Midbrain (tissue), 1 donor: ENCODE measurements at regions not wholly inside any gene's neighbourhood (a gene's known extent, or its start where the extent isn't known, plus 50 kb on each side); places are given as distances from the start of the nearest gene placed in this dataset.

ENCODE experiments used
- DNase-seq: peaks from one replicate; lab custom pipeline; 2025; lab: John Stamatoyannopoulos, UW

DNA sequence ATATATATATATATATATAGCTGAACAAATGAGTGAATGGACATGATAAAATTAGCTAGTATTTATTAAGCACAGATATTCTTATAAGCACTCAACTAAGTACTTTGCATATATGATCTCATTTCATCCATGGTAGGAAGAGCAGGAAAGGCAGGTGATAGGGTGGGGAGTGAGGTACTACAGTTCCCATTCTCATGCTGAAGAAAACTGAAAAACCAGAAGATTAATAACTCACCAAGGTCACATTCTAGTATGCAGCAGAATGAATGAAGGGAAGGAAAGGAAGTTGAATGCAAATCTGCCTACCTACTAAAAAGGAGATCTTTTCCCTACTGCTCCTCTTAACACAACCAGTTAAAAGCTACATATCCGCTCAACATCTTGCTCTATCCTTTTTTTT lies 298.1 kb upstream of the TMPO start:
- DNase-seq = no peak

DNA sequence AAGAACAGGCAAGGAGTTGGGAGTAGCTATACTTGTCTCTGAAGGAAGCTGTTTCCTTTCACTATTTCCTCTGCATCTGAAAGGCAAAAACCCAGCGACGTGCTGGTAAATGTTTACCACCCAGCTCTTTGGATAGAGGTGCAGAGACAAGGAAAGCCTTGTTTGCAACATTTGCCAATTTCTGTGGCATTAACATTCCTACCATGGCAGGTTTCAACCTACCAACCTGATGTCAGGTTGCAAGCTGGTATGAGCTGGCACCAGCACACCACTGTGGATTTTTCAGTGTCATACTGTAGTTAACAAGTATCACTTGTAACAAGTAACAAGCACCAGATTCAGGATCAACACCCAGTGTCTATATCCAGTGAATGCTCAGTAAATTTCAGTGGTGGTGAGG lies 294.8 kb upstream of the TMPO start:
- DNase-seq = no peak

DNA sequence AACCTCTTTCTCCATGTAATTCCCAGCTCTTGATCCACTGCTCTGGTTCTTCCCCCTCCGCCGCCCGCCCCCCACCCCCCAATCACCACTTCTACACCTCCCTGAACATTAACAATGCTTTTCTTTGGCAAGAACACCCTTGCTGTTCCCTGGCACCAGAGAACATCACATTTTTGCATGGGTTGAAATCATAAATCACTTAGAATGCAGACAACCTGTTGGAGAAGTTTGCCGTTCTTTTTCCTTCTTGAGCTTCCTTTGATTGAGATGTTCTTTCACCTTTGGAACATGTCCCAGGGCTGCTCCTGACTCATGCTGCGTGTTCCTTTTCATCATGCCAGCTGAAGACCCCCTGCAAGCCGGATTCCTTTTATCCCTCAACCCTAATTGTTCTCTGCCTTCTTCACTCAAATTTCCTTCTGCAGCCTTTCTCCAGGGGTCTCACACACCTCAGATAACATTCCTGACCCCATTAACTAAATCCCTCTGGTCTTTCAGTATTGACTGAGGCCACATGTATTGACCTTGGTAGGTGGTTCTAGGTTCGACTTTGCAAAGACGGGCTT lies 294.1 kb upstream of the TMPO start:
- DNase-seq = no peak

DNA sequence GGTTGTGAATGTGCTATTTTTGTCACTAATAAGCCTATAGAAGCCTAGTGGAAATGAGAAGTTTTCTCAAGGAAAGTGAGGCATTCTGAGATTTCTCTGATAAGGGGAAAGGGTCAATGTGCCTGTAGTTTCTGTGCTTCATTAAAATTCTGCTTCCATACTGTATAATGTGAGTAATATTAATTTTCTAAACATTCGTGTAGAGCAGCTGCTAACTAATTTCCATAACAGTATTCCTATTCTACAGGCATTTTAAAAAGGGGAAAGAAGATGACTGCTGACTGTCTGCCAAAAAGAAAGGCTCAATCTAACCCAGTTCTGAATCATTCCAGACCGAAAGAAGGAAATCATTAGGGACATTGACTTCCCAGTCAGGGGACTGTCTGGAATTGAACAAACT lies 293.3 kb upstream of the TMPO start:
- no peak for DNase-seq

DNA sequence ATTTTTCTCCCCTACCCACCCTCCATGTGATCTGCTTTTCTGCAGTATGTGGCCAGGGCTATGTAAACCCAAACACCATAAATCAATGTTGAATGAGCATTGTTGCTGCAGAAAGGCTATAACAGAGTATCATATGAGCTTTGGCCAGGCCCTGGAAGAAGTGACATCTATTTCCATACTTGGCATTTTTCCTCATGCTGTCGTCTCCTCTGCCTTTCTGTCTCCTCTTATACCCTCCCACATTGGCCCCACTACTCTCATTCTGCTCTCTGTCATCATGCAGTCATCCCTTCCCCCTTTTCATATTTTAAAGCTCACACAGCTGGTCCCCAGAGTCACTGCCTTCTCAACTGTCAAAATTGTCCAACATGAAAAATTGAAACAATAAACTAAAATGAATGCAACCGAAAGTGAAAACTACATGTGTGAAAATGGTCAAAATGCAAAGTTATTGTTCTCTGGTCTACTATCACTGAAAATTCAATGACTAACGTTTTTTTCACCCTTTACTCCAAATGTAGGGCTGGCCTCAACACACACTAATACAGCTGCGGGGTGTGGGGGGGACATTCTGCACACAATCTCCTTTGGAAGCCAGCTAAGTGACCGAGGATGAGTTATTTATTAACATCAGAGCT lies 290.7 kb upstream of the TMPO start:
- DNase-seq = no peak

DNA sequence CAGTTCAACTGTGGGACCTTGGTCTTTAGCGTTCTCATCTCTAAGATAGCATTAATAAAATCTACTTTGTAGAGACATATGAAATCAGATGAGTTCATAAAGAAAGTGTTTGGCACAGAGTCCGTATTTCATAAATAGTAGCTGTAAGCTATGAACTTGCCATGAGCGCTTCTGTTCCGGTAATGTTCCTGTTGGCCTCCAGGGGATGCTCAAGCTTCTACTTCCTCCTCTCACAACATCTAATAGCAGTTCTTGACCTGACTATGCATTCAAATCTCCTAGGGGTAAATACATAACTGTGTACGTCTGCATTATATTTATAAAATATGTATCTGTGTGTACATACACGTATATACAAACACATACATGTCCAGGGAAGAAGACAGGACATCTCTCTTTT lies 288.2 kb upstream of the TMPO start:
- no peak for DNase-seq

DNA sequence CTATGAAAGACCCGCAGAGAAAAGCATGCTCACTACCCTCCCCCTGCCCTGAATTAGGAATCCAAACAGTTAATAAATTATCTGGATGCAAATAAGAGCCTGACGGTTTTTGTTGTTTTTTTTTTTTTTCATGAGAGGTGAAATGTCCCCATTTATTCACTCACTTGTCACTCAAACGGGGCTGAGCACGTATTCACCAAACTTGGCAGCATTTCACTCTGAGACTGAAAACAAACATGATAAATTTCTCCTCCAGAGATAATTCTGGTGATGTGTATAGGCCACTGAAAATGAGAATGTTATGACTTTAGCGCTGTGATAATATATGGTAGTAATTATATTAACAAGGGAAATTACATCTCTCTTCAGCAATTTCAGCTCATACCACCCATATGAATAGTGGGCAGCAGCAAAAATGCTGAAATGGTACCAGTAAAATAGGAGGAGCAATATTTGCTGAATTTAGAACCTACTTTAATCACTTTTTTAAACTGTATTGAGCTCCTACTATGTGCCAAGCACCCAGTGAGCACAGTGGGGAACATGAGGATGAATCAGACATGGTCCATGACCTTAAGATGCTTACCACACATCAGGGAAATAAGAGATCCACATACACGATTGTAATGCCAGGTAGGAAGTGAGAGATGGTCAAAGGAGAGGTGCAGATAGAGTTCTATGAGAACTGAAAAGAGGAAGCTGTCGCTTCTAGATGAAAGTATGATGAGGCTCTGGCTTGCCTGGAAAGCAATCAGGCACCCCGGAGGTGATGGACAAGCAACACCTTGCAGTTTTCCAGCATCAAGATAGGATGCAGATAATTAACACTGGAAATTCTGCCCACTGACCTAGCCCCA lies 286.5 kb upstream of the TMPO start:
- no peak for DNase-seq

DNA sequence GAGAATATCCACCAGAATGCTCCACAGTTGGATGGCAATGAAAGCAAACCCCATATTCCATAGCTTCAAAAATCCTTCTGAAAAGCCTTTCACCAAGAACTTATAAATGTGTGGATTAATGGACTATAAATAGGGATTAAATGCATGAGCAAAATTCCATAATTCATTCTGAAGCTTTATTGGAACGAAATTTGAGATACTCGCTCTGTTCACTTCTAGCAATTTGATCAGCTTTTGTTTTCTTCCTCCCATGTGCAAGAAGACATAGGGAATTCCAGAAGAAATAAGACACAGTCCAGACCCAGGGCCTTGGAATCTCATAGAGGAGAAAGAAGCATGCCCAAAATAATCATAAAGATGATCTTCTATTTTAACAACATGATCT lies 285.9 kb upstream of the TMPO start:
- no peak for DNase-seq

DNA sequence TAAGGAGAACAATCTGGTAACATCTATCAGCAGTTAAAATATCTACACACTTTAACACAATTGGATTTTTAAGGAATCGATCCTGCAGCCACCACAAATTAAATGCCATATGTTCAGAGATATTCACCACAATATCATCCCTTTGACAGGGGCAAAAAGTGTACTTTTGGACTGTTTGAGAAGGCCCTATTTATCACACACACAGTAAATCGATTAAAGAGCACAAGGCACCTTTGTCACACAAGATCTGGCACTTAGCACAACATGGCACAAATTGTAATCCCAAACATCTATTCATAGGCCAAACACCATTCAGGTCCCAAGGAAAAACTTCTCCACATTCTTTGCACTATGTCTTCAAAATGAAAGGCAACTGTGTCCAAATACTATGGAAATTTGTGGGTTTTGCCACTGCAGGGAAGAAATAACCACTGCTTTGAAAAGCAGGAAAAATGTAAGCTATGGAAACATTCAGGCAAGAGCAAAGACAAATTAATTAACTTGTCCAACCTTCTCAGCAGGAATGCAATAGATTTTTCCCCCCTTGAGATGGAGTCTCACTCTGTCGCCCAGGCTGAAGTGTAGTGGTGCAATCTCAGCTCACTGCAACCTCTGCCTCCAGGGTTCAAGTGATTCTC lies 282.5 kb upstream of the TMPO start:
- DNase-seq = no peak

DNA sequence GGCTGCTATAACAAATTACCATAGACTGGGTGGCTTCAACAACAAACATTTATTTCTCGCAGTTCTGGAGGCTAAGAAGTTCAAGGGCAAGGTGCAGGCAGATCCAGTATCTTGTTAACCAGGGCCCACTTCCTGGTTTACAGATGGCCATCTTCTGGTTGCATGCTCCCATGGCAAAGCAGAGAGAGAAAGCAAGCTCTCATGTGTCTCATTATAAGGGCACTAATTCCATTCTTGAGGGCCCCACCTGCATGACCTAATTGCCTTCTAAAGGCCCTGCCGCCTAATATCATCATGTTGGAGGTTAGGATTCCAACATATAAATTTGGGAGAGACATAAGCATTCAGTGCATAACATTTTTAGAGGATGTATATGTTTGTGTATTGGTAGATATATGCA lies 280.1 kb upstream of the TMPO start:
- no peak for DNase-seq

DNA sequence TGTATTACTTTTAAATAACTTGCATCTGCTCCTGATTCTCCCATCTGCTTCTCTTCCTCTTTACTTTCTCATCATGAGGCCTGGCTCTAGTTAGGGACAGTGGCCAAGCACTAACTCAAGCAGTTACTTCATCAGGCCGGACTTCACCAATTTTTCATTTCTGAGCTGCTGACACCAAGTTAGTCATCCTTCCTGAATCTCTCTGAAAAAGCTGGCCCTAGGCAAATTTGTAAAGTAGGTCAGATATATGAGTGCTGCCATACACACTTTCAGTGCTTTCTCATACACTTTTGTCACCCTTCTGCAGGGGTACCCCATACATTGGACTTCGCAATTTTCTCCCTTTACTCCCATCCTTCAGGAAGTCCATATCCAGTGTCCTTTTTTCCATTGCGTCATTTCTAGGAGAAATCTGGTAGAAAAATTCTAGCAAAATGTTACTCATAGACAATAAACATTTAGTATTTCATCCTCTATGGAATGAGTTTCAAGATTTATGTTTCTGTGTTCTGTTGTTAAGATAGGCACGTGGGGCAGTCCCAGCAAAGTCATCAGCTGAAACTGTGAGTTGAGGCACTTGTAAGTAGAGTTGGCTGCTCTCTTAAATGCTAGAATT lies 276.8 kb upstream of the TMPO start:
- no peak for DNase-seq

DNA sequence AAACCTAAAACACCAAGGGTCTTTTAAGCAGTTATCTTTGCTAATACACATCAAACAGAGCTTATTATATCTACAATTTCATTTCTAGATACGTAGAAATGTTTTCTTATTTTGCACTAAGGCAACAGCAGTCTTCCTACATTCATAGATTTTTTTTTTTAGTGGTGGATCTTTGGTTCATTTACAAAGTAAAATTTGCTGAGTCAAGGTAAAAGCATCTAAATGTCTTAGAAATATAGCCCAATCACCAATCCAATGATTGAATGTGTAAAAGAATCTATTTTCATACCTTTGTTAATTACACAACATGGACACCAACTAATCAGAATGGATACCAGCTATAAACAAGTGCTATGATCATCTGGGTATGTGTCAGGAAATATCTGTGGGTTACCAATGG lies 272.2 kb upstream of the TMPO start:
- DNase-seq = no peak

DNA sequence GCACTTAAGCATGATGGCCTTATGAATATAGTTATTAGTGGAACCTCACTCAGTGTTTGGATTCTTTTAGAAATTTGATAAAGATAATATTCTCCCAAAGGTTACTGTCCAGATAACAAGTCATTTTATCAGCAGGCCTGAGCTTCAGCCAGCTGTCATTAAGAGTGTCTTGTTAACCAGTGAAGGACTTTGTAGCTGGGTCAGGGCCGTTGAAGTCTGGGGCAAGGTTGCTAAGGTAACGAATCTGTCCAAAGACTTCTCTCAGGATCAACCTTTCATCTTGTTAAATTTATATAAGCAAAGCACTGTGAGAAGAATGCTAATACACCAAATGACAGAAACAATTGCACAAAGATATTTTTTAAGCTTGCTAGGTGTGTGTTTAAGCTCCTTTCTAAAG lies 271.3 kb upstream of the TMPO start:
- DNase-seq = no peak

DNA sequence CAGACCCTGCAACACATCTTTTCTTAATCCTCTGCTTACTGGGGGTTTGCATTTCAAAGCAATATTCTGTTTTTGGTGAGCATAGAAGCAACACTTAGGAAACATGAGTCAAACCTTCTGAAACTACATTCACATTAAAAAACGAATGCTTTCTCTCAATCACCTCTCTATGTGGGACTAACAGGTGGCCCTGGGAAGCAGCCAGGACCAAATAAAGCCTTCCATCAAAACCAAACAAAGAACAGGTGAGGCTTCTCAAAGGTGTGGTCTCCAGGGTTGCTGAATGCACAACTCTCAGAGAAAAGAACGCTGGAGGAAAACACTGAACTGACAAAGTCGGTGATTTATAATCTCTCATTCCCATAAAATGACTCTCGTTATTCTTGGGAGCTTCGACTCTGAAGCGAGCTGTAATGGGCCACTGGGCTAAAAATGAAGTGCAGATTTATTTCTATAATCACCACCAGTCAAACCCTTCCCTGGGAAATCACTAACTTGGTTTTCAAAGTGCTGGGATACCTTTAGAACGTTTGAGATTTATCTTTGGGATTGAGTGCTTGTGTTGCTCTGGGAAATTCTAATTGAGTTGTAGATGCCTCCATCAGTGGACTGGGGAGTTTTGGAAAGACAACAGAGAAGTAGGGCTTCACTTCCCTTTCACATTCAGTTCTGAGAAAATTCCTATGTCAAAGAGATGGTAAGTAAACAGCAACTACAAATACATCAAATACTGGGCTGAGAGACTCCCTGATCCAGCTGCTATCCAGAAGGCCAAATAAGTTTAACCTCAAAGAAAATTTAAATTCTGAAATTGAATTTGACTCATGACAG lies 262.0 kb upstream of the TMPO start:
- no peak for DNase-seq

DNA sequence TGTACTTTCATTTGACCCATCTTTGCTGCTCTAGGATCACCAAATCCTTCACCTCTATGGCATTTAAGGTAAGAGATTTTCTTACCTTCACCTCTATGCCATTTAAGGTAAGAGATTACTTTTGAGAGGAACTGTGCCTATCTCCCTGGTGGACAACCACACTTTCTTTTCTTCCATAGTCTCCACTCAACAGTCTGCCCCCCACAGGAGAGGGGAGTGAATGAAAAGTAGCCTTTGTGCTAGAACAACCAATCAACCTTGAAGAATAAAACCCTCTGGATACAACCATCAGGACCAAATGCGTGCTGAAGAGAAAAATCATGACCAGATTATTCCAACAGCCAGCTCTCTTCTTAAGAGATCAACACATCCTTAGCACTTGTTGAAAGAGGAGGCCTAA lies 258.6 kb upstream of the TMPO start:
- DNase-seq = no peak

DNA sequence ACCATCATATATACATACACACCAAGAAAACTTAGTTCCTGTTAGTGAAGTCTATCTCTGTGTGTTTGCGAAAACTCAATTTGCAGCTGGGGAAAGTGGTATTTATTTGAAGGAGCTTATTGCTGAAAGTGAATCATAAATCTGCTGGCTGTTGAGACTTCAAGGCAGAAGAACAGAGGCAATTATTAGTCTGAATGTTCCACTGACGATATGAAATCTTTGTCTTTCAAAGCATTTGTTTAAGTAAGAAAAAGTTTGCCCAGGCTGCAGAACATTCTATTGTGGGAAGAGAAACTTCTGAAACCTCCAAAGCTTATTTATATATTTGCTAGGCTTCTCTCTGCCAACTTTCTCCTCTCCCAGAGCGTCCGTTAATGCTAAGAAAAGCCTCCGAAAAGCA lies 255.7 kb upstream of the TMPO start:
- peak; percentile 7 for DNase-seq

DNA sequence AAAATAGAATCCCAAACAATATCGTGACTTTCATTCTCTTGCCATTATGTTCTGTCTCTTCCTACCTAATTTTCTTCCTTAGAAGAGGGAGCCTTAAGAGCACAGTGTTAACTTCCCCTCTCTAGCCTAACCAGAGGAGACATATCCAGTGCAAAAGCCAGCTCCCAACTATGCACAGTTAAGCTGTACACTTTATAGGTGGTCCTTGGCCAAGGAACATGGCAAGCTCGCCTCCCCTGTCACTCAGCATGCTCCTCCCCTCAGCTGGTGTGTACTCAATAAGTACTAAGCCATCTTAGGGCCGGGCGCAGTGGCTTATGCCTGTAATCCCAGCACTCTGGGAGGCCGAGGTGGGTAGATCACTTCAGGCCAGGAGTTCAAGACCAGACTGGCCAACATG lies 255.1 kb upstream of the TMPO start:
- DNase-seq = no peak

DNA sequence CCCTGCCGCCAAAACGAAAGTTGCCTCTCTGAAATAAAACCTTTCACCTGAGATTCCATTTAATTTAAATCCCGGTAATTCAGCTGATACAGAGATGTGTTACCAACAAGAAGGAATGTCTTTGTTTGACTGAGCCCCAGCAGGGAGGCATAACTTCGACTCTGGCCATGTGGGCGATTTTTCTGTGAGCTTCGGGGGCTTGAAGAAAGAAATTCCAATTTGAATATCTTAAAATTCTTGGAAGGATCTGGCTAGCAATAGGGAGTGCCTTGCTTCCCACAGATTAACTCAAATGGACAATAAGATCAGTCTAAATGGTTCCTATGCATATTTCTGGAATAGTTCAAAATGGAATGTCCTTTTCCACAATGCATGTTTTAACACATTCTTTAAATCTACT lies 252.5 kb upstream of the TMPO start:
- DNase-seq = no peak

DNA sequence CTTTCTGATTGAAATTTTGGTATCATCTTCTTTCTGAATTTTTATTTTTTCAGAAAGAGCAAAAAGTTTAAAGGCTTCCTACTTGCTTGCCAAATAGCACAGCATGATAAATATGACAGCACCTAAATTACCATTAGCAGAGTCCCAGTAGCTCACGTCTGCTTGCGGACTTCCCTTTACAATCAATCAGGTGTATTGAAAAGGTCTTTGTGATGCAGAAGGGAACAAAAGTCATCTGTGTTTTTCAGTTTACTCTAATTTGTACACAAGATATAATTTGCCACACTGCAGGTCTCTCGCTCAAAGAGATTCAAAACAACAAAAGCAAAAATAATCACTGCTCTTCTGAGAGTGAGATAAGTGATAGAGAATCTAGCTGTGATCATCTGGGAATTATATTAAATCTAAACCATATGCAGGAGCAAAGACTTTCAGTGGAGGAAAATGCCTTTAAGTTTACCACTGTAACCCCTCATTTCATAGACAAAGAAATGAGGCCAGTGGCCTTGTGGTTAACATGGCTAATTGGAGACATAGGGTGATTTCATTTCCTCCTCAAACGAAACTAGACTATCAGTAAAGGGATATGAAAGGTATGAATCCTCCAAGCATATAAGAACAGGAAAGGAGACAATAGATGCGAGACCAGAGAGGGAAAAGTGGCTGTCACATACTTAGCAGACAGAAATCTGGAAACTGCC lies 240.8 kb upstream of the TMPO start:
- no peak for DNase-seq

DNA sequence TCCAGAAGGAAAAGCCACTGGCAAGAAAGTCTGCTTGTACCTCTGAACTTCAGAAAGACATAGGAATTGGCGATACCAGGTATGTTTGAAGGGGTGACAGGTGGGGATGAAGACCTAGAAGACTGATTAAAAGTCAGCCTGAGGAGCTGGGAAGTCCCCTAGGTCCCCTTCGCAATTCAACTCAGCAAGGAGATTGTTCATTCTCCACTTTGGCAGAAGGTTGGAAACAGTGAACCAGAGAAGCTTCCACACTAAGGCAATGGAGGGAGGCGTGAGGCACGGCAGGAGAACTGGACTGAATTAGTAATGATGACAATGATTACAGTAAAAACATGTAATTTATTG lies 240.3 kb upstream of the TMPO start:
- DNase-seq = no peak

DNA sequence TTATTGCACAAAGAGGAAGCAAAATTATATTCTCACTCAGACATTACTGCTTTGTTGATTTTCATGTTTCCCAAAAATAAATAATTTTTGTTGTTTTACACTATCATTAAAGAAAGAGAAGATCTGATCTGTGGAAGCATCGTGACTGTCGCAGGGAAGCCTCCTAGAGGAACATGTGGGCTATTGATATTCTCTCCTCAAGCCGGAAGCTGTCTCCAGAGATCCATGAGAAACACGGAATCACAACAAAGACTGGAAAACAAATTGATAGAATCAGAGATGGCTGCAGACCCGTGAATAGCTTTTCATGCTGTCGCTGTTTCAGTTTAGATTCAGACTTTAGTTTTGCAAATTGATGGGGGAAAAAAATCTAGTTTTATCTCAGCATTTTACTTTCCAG lies 235.2 kb upstream of the TMPO start:
- DNase-seq = no peak
